ENCODE measurements at regions not wholly inside any gene's neighbourhood (a gene's known extent, or its start where the extent isn't known, plus 50 kb on each side); places are given as distances from the start of the nearest gene placed in this dataset.

GRCh38 chr9:106304401-106304920 lies 558.5 kb upstream of the ZNF462 start:
- ATAC-seq (replicated peaks in 1 of 4) (no peak), DNase-seq (no peak)
- 58% methylated on average over 2 of the region's 4 CpGs for WGBS (ENCODE audit: insufficient coverage)
- Histone ChIP-seq H3K27ac (ENCODE audit: low read length) (no peak overlapping the region), H3K4me3 (ENCODE audit: control insufficient read depth in 1 of 2, extremely low read depth in 1 of 2, low read length in 1 of 2) (no peak overlapping the region), H3K4me1 (ENCODE audit: control insufficient read depth in 1 of 2, extremely low read depth in 1 of 2, insufficient read depth in 2 of 2, low read length in 2 of 2) (no peaks in the 10 kb centered on the region), H3K9me3 (no peaks in the 10 kb centered on the region), H3K36me3 (ENCODE audit: control insufficient read depth in 2 of 2, extremely low read depth in 1 of 2, insufficient read depth in 1 of 2, low read length in 1 of 2) (no peaks in the 10 kb centered on the region), H3K27me3 (replicated peaks in 1 of 2; ENCODE audit: control insufficient read depth in 2 of 2, extremely low read depth in 1 of 2, insufficient read depth in 2 of 2, low read length in 1 of 2) (no peaks in the 10 kb centered on the region)
- no peaks in the 10 kb centered on the region for H3K27me3 Mint-ChIP-seq
- ChIA-PET CTCF (no interaction called here), POLR2A (no interaction called here)
- H3K4me1 Mint-ChIP-seq = no peaks in the 10 kb centered on the region
- H3K9me3 Mint-ChIP-seq = peaks cover 5 to 16% (median 8%) of the 10 kb centered on the region in 3 donors
- H3K27ac Mint-ChIP-seq = no peak overlapping the region
- H3K4me3 Mint-ChIP-seq = no peak overlapping the region
- H3K36me3 Mint-ChIP-seq = no peaks in the 10 kb centered on the region

DNA sequence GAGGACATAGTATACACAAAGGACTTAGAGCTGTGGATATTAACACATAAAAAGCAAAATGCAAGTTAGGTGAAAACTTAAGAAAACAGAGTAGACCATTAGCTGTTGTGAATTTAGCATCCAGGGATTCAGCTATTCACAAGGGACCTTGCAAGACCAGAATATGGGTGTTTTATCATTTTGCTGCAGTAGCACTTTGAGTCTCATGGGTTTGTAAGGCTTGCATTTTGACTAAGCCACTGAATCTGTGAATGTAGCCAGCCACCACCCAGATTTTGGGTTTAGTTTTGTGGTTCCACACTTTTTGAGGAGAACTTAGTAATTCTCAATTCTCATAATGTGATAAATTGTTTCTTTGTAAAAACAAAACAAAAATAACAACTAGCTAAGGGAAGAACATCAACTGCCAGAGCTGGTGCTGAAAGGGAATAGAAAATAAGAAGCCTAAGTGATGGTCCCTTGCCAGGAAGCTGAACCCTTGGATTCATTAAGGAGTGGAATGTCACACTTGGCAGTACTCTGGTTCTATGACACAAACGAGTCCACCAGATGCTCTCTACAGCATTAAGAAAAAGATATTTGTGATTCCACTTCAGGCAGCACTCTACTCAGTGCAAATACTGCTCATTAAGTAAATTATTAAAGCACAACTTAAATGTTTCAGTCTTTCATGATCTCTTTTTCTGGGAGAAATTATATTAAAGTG lies 557.4 kb upstream of the ZNF462 start:
- H3K36me3 Mint-ChIP-seq = no peaks in the 10 kb centered on the region
- no peak overlapping the region for H3K4me3 Mint-ChIP-seq
- Histone ChIP-seq H3K9me3 (no peaks in the 10 kb centered on the region), H3K27ac (ENCODE audit: low read length) (no peak overlapping the region), H3K4me1 (ENCODE audit: control insufficient read depth in 1 of 2, extremely low read depth in 1 of 2, insufficient read depth in 2 of 2, low read length in 2 of 2) (no peaks in the 10 kb centered on the region), H3K36me3 (ENCODE audit: control insufficient read depth in 2 of 2, extremely low read depth in 1 of 2, insufficient read depth in 1 of 2, low read length in 1 of 2) (no peaks in the 10 kb centered on the region), H3K27me3 (replicated peaks in 1 of 2; ENCODE audit: control insufficient read depth in 2 of 2, extremely low read depth in 1 of 2, insufficient read depth in 2 of 2, low read length in 1 of 2) (no peaks in the 10 kb centered on the region), H3K4me3 (ENCODE audit: control insufficient read depth in 1 of 2, extremely low read depth in 1 of 2, low read length in 1 of 2) (no peak overlapping the region)
- ATAC-seq (replicated peaks in 1 of 4) = no peak
- H3K27me3 Mint-ChIP-seq = no peaks in the 10 kb centered on the region
- H3K27ac Mint-ChIP-seq = no peak overlapping the region
- POLR2A ChIA-PET = no interaction called here
- CTCF ChIA-PET = interaction anchor here in 1 of 2 donors (0.5 kb wide), 1 partner anchor 10 kb away, joined by 4 read pairs; no protein-coding TSS in a partner anchor
- no peak for DNase-seq
- WGBS (ENCODE audit: insufficient coverage) = no CpG with 5 or more reads among the region's 1 CpG
- H3K9me3 Mint-ChIP-seq = peaks cover 5 to 19% (median 12%) of the 10 kb centered on the region in 3 donors
- H3K4me1 Mint-ChIP-seq = no peaks in the 10 kb centered on the region

GRCh38 chr9:106307670-106308069 lies 555.3 kb upstream of the ZNF462 start:
- DNase-seq (no peak), ATAC-seq (replicated peaks in 1 of 4) (no peak)
- POLR2A ChIA-PET = interaction anchor here in 1 of 2 donors (0.6 kb wide), 1 partner anchor 18 kb away, joined by 3 read pairs; no protein-coding TSS in a partner anchor
- H3K4me3 ChIP-seq (ENCODE audit: control insufficient read depth in 1 of 2, extremely low read depth in 1 of 2, low read length in 1 of 2) = no peak overlapping the region
- no peaks in the 10 kb centered on the region for H3K9me3 ChIP-seq
- no peaks in the 10 kb centered on the region for H3K27me3 ChIP-seq (replicated peaks in 1 of 2; ENCODE audit: control insufficient read depth in 2 of 2, extremely low read depth in 1 of 2, insufficient read depth in 2 of 2, low read length in 1 of 2)
- no peak overlapping the region for H3K27ac ChIP-seq (ENCODE audit: low read length)
- Mint-ChIP-seq H3K4me1 (peaks cover 0 to 2% (median 0%) of the 10 kb centered on the region in 3 donors), H3K27ac (no peak overlapping the region), H3K36me3 (no peaks in the 10 kb centered on the region), H3K27me3 (no peaks in the 10 kb centered on the region), H3K4me3 (no peak overlapping the region), H3K9me3 (peaks cover 0 to 11% (median 7%) of the 10 kb centered on the region in 3 donors)
- H3K36me3 ChIP-seq (ENCODE audit: control insufficient read depth in 2 of 2, extremely low read depth in 1 of 2, insufficient read depth in 1 of 2, low read length in 1 of 2) = no peaks in the 10 kb centered on the region
- CTCF ChIA-PET = no interaction called here
- H3K4me1 ChIP-seq (ENCODE audit: control insufficient read depth in 1 of 2, extremely low read depth in 1 of 2, insufficient read depth in 2 of 2, low read length in 2 of 2) = no peaks in the 10 kb centered on the region

DNA sequence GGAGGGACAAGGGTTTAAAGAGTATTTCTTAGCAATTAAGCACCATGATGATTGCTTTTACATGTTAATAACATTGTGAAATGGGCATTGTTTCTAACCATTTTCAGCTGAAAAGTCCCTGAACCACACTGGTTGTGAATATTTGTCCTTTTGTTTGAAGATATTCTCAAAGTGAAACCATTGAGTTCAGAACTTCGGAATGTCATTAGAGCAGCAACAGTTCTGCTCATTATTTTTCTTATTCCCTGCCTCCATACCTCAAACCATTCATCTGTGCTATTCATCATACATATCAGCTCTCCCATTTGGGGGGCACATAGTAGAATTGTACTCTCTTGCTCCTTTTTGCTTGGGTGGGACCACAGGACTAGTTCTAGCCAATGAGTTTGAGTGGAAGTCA lies 553.0 kb upstream of the ZNF462 start:
- H3K4me1 Mint-ChIP-seq = peaks cover 0 to 2% (median 0%) of the 10 kb centered on the region in 3 donors
- DNase-seq (no peak), ATAC-seq (replicated peaks in 1 of 4) (no peak)
- Histone ChIP-seq H3K4me1 (ENCODE audit: control insufficient read depth in 1 of 2, extremely low read depth in 1 of 2, insufficient read depth in 2 of 2, low read length in 2 of 2) (no peaks in the 10 kb centered on the region), H3K27ac (ENCODE audit: low read length) (no peak overlapping the region), H3K4me3 (ENCODE audit: control insufficient read depth in 1 of 2, extremely low read depth in 1 of 2, low read length in 1 of 2) (no peak overlapping the region), H3K27me3 (replicated peaks in 1 of 2; ENCODE audit: control insufficient read depth in 2 of 2, extremely low read depth in 1 of 2, insufficient read depth in 2 of 2, low read length in 1 of 2) (no peaks in the 10 kb centered on the region), H3K36me3 (ENCODE audit: control insufficient read depth in 2 of 2, extremely low read depth in 1 of 2, insufficient read depth in 1 of 2, low read length in 1 of 2) (no peaks in the 10 kb centered on the region), H3K9me3 (no peaks in the 10 kb centered on the region)
- peaks cover 0 to 14% (median 7%) of the 10 kb centered on the region in 3 donors for H3K9me3 Mint-ChIP-seq
- CTCF ChIA-PET = no interaction called here
- no peaks in the 10 kb centered on the region for H3K36me3 Mint-ChIP-seq
- H3K4me3 Mint-ChIP-seq = no peak overlapping the region
- POLR2A ChIA-PET = no interaction called here
- 71% methylated on average over 1 of the region's 1 CpG for WGBS (ENCODE audit: insufficient coverage)
- H3K27ac Mint-ChIP-seq = no peak overlapping the region
- H3K27me3 Mint-ChIP-seq = no peaks in the 10 kb centered on the region

DNA sequence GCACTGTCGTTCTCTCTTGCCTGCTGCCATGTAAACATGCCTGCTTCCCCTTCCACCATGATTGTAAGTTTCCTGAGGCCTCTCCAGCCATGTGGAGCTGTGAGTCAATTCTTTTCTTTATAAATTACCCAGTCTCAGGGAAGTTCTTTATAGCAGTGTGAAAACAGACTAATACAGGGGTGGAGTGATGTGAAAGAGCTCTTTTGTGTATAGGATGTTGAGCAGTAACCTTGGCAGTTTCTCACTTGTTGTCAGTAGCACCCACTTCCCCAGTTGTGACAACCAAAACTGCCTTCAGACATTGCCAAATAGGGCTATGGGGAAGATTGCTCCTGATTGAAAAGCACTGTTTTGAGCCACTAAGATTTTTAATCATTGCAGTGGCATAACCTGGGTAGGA lies 552.2 kb upstream of the ZNF462 start:
- no CpG with 5 or more reads among the region's 1 CpG for WGBS (ENCODE audit: insufficient coverage)
- H3K27me3 Mint-ChIP-seq = no peaks in the 10 kb centered on the region
- Histone ChIP-seq H3K9me3 (no peaks in the 10 kb centered on the region), H3K4me3 (ENCODE audit: control insufficient read depth in 1 of 2, extremely low read depth in 1 of 2, low read length in 1 of 2) (no peak overlapping the region), H3K4me1 (ENCODE audit: control insufficient read depth in 1 of 2, extremely low read depth in 1 of 2, insufficient read depth in 2 of 2, low read length in 2 of 2) (no peaks in the 10 kb centered on the region), H3K27ac (ENCODE audit: low read length) (no peak overlapping the region), H3K27me3 (replicated peaks in 1 of 2; ENCODE audit: control insufficient read depth in 2 of 2, extremely low read depth in 1 of 2, insufficient read depth in 2 of 2, low read length in 1 of 2) (no peaks in the 10 kb centered on the region), H3K36me3 (ENCODE audit: control insufficient read depth in 2 of 2, extremely low read depth in 1 of 2, insufficient read depth in 1 of 2, low read length in 1 of 2) (no peaks in the 10 kb centered on the region)
- no peaks in the 10 kb centered on the region for H3K36me3 Mint-ChIP-seq
- peaks cover 0 to 15% (median 7%) of the 10 kb centered on the region in 3 donors for H3K9me3 Mint-ChIP-seq
- H3K4me1 Mint-ChIP-seq = peaks cover 0 to 2% (median 0%) of the 10 kb centered on the region in 3 donors
- no peak overlapping the region for H3K27ac Mint-ChIP-seq
- DNase-seq (peak in 1 of 35 experiments; percentile 11), ATAC-seq (replicated peaks in 1 of 4) (no peak)
- CTCF ChIA-PET = no interaction called here
- no peak overlapping the region for H3K4me3 Mint-ChIP-seq
- POLR2A ChIA-PET = no interaction called here

DNA sequence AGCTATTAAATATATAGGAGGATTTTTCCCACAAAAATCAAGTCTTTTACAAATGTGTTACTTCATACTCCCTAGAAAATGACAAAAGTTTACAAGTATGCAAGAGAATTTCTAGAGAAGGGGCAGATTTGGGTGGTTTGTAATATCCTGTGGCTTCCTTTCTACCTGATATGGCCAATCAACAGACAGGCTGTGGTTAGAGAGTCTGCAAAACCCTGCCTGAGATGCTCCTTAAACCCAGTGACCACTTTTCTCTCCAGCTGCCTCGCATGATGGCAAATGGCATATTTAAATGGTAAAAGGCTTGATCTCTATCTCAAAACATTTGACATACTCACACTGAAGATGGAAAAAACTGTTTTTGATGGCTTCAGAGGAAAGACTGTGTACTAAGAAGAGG lies 550.1 kb upstream of the ZNF462 start:
- no peak overlapping the region for H3K4me3 Mint-ChIP-seq
- no peak overlapping the region for H3K27ac Mint-ChIP-seq
- H3K9me3 Mint-ChIP-seq = peaks cover 0 to 18% (median 3%) of the 10 kb centered on the region in 3 donors
- no peaks in the 10 kb centered on the region for H3K36me3 ChIP-seq (ENCODE audit: control insufficient read depth in 2 of 2, extremely low read depth in 1 of 2, insufficient read depth in 1 of 2, low read length in 1 of 2)
- ChIA-PET POLR2A (no interaction called here), CTCF (no interaction called here)
- H3K36me3 Mint-ChIP-seq = no peaks in the 10 kb centered on the region
- DNase-seq (peak in 1 of 35 experiments; percentile 5), ATAC-seq (replicated peaks in 1 of 4) (no peak)
- H3K27ac ChIP-seq (ENCODE audit: low read length) = no peak overlapping the region
- peaks cover 0 to 2% (median 0%) of the 10 kb centered on the region in 3 donors for H3K4me1 Mint-ChIP-seq
- no peaks in the 10 kb centered on the region for H3K27me3 ChIP-seq (replicated peaks in 1 of 2; ENCODE audit: control insufficient read depth in 2 of 2, extremely low read depth in 1 of 2, insufficient read depth in 2 of 2, low read length in 1 of 2)
- no peaks in the 10 kb centered on the region for H3K27me3 Mint-ChIP-seq
- H3K9me3 ChIP-seq = no peaks in the 10 kb centered on the region
- WGBS (ENCODE audit: insufficient coverage) = no CpG with 5 or more reads among the region's 1 CpG
- no peaks in the 10 kb centered on the region for H3K4me1 ChIP-seq (ENCODE audit: control insufficient read depth in 1 of 2, extremely low read depth in 1 of 2, insufficient read depth in 2 of 2, low read length in 2 of 2)
- no peak overlapping the region for H3K4me3 ChIP-seq (ENCODE audit: control insufficient read depth in 1 of 2, extremely low read depth in 1 of 2, low read length in 1 of 2)

Data from T-cell (primary cell).